ENCODE measurements at regions not wholly inside any gene's neighbourhood (a gene's known extent, or its start where the extent isn't known, plus 50 kb on each side); places are given as distances from the start of the nearest gene placed in this dataset.

DNA sequence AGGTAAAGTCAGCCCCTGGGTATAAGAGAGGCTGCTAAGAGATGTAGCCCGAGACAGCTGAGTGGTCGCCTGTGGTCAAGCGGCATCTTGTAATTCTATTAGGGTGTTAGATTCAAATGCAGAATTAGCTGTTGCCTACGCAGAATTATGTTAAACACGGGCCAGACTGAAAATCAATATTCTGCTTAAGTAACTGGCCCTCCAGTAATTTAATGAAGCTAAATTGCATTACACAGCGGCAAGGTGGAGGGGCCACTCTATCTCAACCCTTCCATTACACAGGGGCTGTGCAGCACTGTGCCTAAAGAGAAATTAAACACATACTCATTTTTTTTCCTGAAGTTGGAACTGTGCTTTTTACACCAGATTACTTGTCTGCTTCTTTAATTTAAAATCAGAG, 448.5 kb upstream of the MGMT start:
- no peaks in the 10 kb centered on the region for H3K27me3 ChIP-seq (ENCODE audit: control insufficient read depth in 2 of 2, insufficient read depth in 1 of 2, low read length in 1 of 2)
- no peak overlapping the region for H3K4me3 ChIP-seq (ENCODE audit: low read length in 2 of 2)
- DNase-seq (ENCODE audit: low read depth in 6 of 9, low spot score in 9 of 9): no peak
- no peak overlapping the region for H3K27ac ChIP-seq (ENCODE audit: low read depth in 1 of 2, low read length in 1 of 2)
- H3K4me1 ChIP-seq (ENCODE audit: control insufficient read depth in 2 of 2, insufficient read depth in 2 of 2, low read length in 2 of 2): peaks cover 0 to 2% of the 10 kb centered on the region in 2 donors
- H3K9me3 ChIP-seq (ENCODE audit: control insufficient read depth in 2 of 2, insufficient read depth in 1 of 2, low read length in 1 of 2): no peaks in the 10 kb centered on the region
- WGBS: 96% methylated on average over 6 of the region's 6 CpGs
- H3K36me3 ChIP-seq (ENCODE audit: control insufficient read depth in 2 of 2, insufficient read depth in 2 of 2, low read length in 1 of 2): no peaks in the 10 kb centered on the region

DNA sequence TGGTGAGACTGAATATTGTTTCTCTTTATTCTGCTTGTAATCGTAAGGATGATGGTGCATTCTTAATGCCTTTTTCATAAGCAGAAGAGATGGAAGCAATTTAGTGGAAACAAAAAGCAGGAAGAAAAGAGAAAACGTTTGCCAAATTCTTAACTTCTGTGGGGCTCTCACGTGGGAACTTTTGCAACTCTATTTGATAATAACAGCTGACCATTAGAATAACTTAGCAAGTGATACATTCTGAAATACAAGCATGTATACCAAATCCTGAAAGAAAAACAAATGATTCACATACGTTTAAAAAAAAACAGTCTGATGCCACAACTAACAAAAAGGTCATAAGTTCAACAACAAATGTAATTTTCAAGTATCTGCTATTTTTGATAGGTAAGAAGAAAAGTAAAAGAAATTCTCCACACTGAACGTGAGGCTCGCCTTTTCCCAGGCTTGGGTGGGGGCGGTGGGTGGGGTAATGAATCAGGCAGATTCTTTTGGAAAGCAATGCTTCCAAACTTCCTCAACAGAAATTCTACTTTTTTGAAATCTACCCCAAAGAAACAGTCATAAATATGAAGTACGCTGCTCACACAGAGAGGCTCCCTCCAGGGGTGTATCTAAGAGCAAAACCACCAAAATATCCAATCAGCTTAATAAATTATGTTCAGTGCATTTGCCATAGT, 446.2 kb upstream of the MGMT start:
- Histone ChIP-seq H3K27me3 (ENCODE audit: control insufficient read depth in 2 of 2, insufficient read depth in 1 of 2, low read length in 1 of 2) (no peaks in the 10 kb centered on the region), H3K4me1 (ENCODE audit: control insufficient read depth in 2 of 2, insufficient read depth in 2 of 2, low read length in 2 of 2) (peaks cover 0 to 2% of the 10 kb centered on the region in 2 donors), H3K9me3 (ENCODE audit: control insufficient read depth in 2 of 2, insufficient read depth in 1 of 2, low read length in 1 of 2) (no peaks in the 10 kb centered on the region), H3K27ac (ENCODE audit: low read depth in 1 of 2, low read length in 1 of 2) (peak overlapping the region in 1 of 2 donors; percentile 2), H3K36me3 (ENCODE audit: control insufficient read depth in 2 of 2, insufficient read depth in 2 of 2, low read length in 1 of 2) (no peaks in the 10 kb centered on the region), H3K4me3 (ENCODE audit: low read length in 2 of 2) (no peak overlapping the region)
- 89% methylated on average over 8 of the region's 8 CpGs for WGBS
- no peak for DNase-seq (ENCODE audit: low read depth in 6 of 9, low spot score in 9 of 9)

DNA sequence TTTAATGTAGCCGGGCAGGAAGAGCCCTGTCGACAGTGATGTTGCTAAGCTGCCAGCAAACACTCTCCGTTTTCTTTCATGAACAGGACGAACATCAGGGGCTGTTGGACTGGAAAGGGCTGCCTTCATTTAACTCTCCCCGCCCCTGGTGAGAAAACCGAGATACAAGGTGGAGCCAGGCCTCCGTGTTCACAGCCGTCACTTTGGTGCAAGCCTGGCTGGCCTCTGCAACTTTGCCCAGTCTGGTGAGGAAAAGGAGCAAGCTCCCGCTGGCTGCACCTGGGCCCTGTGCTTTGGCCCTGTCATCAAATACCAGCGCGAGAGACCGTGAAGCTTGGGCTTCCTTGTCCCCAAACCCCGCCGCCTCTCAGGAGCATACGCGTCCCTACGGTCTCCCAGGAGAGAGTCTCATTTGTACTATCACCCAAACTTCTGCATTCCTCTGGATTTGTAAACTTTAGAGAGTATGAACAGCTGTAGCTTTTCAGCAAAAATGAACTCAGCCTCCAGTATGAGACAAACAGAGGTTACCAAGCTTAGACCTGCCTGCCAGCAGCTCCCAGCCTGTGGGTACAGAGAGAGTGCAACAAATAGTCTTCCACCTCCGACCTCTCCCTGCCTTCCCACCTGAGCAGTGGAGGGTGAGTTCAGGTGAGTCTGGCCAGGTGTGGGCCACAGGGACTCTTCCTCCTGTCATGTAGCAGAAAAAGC, 445.3 kb upstream of the MGMT start:
- Histone ChIP-seq H3K27ac (ENCODE audit: low read depth in 1 of 2, low read length in 1 of 2) (peak overlapping the region; percentile 55 to 60), H3K4me1 (ENCODE audit: control insufficient read depth in 2 of 2, insufficient read depth in 2 of 2, low read length in 2 of 2) (peaks cover 0 to 2% of the 10 kb centered on the region in 2 donors), H3K4me3 (ENCODE audit: low read length in 2 of 2) (no peak overlapping the region), H3K9me3 (ENCODE audit: control insufficient read depth in 2 of 2, insufficient read depth in 1 of 2, low read length in 1 of 2) (no peaks in the 10 kb centered on the region), H3K36me3 (ENCODE audit: control insufficient read depth in 2 of 2, insufficient read depth in 2 of 2, low read length in 1 of 2) (no peaks in the 10 kb centered on the region), H3K27me3 (ENCODE audit: control insufficient read depth in 2 of 2, insufficient read depth in 1 of 2, low read length in 1 of 2) (no peaks in the 10 kb centered on the region)
- DNase-seq (ENCODE audit: low read depth in 6 of 9, low spot score in 9 of 9): no peak
- 91% methylated on average over 18 of the region's 18 CpGs for WGBS

GRCh38 chr10:129023082-129023481, 444.0 kb upstream of the MGMT start:
- H3K4me3 ChIP-seq (ENCODE audit: low read length in 2 of 2): no peak overlapping the region
- no peaks in the 10 kb centered on the region for H3K9me3 ChIP-seq (ENCODE audit: control insufficient read depth in 2 of 2, insufficient read depth in 1 of 2, low read length in 1 of 2)
- WGBS: 93% methylated on average over 5 of the region's 5 CpGs
- peaks cover 0 to 2% of the 10 kb centered on the region in 2 donors for H3K4me1 ChIP-seq (ENCODE audit: control insufficient read depth in 2 of 2, insufficient read depth in 2 of 2, low read length in 2 of 2)
- H3K36me3 ChIP-seq (ENCODE audit: control insufficient read depth in 2 of 2, insufficient read depth in 2 of 2, low read length in 1 of 2): no peaks in the 10 kb centered on the region
- H3K27ac ChIP-seq (ENCODE audit: low read depth in 1 of 2, low read length in 1 of 2): peak overlapping the region in 1 of 2 donors; percentile 5
- H3K27me3 ChIP-seq (ENCODE audit: control insufficient read depth in 2 of 2, insufficient read depth in 1 of 2, low read length in 1 of 2): no peaks in the 10 kb centered on the region
- no peak for DNase-seq (ENCODE audit: low read depth in 6 of 9, low spot score in 9 of 9)

GRCh38 chr10:129024046-129024445, 443.0 kb upstream of the MGMT start:
- Histone ChIP-seq H3K27ac (ENCODE audit: low read depth in 1 of 2, low read length in 1 of 2) (no peak overlapping the region), H3K36me3 (ENCODE audit: control insufficient read depth in 2 of 2, insufficient read depth in 2 of 2, low read length in 1 of 2) (no peaks in the 10 kb centered on the region), H3K4me1 (ENCODE audit: control insufficient read depth in 2 of 2, insufficient read depth in 2 of 2, low read length in 2 of 2) (peaks cover 0 to 2% of the 10 kb centered on the region in 2 donors), H3K4me3 (ENCODE audit: low read length in 2 of 2) (no peak overlapping the region), H3K27me3 (ENCODE audit: control insufficient read depth in 2 of 2, insufficient read depth in 1 of 2, low read length in 1 of 2) (no peaks in the 10 kb centered on the region), H3K9me3 (ENCODE audit: control insufficient read depth in 2 of 2, insufficient read depth in 1 of 2, low read length in 1 of 2) (no peaks in the 10 kb centered on the region)
- WGBS: 97% methylated on average over 8 of the region's 8 CpGs
- no peak for DNase-seq (ENCODE audit: low read depth in 6 of 9, low spot score in 9 of 9)

DNA sequence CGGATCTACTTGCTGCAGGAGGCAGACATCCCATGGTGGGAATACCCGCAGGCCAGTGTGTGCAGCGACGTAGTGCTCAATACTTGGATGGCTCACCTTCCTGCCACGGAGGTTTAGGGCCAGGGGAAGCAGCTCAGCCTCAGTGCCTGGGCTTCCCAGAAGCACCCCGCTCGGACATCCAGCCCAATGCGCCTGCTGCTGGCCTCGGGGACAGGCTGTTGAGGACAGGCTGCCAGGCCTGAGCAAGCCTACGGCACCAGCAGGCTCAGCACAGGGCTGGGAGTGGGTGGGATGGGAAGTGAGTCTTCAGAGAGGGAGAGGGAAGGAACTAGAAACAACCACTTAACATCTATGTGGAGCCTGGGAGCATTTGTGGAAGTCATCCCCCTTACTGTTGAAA, 441.3 kb upstream of the MGMT start:
- H3K9me3 ChIP-seq (ENCODE audit: control insufficient read depth in 2 of 2, insufficient read depth in 1 of 2, low read length in 1 of 2): no peaks in the 10 kb centered on the region
- no peak overlapping the region for H3K4me3 ChIP-seq (ENCODE audit: low read length in 2 of 2)
- H3K36me3 ChIP-seq (ENCODE audit: control insufficient read depth in 2 of 2, insufficient read depth in 2 of 2, low read length in 1 of 2): no peaks in the 10 kb centered on the region
- no peak overlapping the region for H3K27ac ChIP-seq (ENCODE audit: low read depth in 1 of 2, low read length in 1 of 2)
- H3K27me3 ChIP-seq (ENCODE audit: control insufficient read depth in 2 of 2, insufficient read depth in 1 of 2, low read length in 1 of 2): no peaks in the 10 kb centered on the region
- no peak for DNase-seq (ENCODE audit: low read depth in 6 of 9, low spot score in 9 of 9)
- peaks cover 0 to 2% of the 10 kb centered on the region in 2 donors for H3K4me1 ChIP-seq (ENCODE audit: control insufficient read depth in 2 of 2, insufficient read depth in 2 of 2, low read length in 2 of 2)
- 95% methylated on average over 10 of the region's 10 CpGs for WGBS

DNA sequence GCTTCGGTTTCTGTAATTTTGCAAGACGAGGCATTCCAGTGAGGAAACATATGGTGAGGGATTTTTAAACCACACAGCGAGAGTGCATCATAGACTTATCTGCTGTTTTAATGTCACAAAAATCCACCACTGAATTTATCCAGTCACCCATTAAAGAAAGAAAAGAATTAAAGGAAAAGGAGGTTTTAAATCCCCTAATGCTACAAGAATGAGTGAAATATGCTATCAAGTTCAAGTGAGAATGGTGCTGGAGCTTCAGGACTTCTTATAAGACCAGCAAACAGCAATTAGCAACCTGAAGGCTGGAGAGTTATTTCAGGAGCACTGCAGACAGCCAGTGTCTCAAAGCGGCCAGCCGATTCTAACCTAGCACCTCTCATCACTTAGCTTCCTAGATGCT, 439.1 kb upstream of the MGMT start:
- Histone ChIP-seq H3K4me1 (ENCODE audit: control insufficient read depth in 2 of 2, insufficient read depth in 2 of 2, low read length in 2 of 2) (no peaks in the 10 kb centered on the region), H3K27ac (ENCODE audit: low read depth in 1 of 2, low read length in 1 of 2) (no peak overlapping the region), H3K27me3 (ENCODE audit: control insufficient read depth in 2 of 2, insufficient read depth in 1 of 2, low read length in 1 of 2) (peaks cover 2 to 4% of the 10 kb centered on the region in 2 donors), H3K4me3 (ENCODE audit: low read length in 2 of 2) (no peak overlapping the region), H3K36me3 (ENCODE audit: control insufficient read depth in 2 of 2, insufficient read depth in 2 of 2, low read length in 1 of 2) (no peaks in the 10 kb centered on the region), H3K9me3 (ENCODE audit: control insufficient read depth in 2 of 2, insufficient read depth in 1 of 2, low read length in 1 of 2) (no peaks in the 10 kb centered on the region)
- DNase-seq (ENCODE audit: low read depth in 6 of 9, low spot score in 9 of 9): no peak
- 52% methylated on average over 5 of the region's 5 CpGs for WGBS

DNA sequence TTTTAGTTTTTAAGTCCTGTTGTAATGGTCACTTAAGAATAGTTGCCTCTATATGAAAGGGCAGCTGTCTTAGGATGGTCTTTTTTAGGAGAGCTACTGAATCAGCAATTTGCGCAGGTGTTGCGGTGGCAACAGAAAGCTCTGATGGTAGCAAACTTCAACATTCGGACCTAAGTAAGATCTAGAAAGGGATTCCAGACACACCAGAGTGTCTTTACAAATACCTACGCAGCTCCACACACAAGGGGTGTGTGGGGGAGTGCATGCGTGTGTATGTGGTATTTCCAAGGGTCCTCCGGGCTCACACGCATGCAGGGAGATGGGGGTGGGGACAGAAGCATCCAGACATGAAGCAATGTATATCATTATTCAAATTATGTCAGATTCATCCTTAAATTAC, 438.6 kb upstream of the MGMT start:
- DNase-seq (ENCODE audit: low read depth in 6 of 9, low spot score in 9 of 9): no peak
- H3K27me3 ChIP-seq (ENCODE audit: control insufficient read depth in 2 of 2, insufficient read depth in 1 of 2, low read length in 1 of 2): peaks cover 2 to 5% of the 10 kb centered on the region in 2 donors
- no peak overlapping the region for H3K27ac ChIP-seq (ENCODE audit: low read depth in 1 of 2, low read length in 1 of 2)
- no peaks in the 10 kb centered on the region for H3K9me3 ChIP-seq (ENCODE audit: control insufficient read depth in 2 of 2, insufficient read depth in 1 of 2, low read length in 1 of 2)
- WGBS: 96% methylated on average over 7 of the region's 7 CpGs
- H3K4me1 ChIP-seq (ENCODE audit: control insufficient read depth in 2 of 2, insufficient read depth in 2 of 2, low read length in 2 of 2): no peaks in the 10 kb centered on the region
- H3K36me3 ChIP-seq (ENCODE audit: control insufficient read depth in 2 of 2, insufficient read depth in 2 of 2, low read length in 1 of 2): no peaks in the 10 kb centered on the region
- no peak overlapping the region for H3K4me3 ChIP-seq (ENCODE audit: low read length in 2 of 2)

GRCh38 chr10:129029051-129029450, 438.0 kb upstream of the MGMT start:
- no peaks in the 10 kb centered on the region for H3K9me3 ChIP-seq (ENCODE audit: control insufficient read depth in 2 of 2, insufficient read depth in 1 of 2, low read length in 1 of 2)
- H3K27ac ChIP-seq (ENCODE audit: low read depth in 1 of 2, low read length in 1 of 2): no peak overlapping the region
- no peak overlapping the region for H3K4me3 ChIP-seq (ENCODE audit: low read length in 2 of 2)
- no peaks in the 10 kb centered on the region for H3K36me3 ChIP-seq (ENCODE audit: control insufficient read depth in 2 of 2, insufficient read depth in 2 of 2, low read length in 1 of 2)
- H3K27me3 ChIP-seq (ENCODE audit: control insufficient read depth in 2 of 2, insufficient read depth in 1 of 2, low read length in 1 of 2): peaks cover 2 to 9% of the 10 kb centered on the region in 2 donors
- peaks cover 0 to 3% of the 10 kb centered on the region in 2 donors for H3K4me1 ChIP-seq (ENCODE audit: control insufficient read depth in 2 of 2, insufficient read depth in 2 of 2, low read length in 2 of 2)
- WGBS: 96% methylated on average over 9 of the region's 9 CpGs
- DNase-seq (ENCODE audit: low read depth in 6 of 9, low spot score in 9 of 9): no peak

Measured in thymus (tissue), 11 donors.